ENCODE measurements at regions not wholly inside any gene's neighbourhood (a gene's known extent, or its start where the extent isn't known, plus 50 kb on each side); places are given as distances from the start of the nearest gene placed in this dataset.

DNA sequence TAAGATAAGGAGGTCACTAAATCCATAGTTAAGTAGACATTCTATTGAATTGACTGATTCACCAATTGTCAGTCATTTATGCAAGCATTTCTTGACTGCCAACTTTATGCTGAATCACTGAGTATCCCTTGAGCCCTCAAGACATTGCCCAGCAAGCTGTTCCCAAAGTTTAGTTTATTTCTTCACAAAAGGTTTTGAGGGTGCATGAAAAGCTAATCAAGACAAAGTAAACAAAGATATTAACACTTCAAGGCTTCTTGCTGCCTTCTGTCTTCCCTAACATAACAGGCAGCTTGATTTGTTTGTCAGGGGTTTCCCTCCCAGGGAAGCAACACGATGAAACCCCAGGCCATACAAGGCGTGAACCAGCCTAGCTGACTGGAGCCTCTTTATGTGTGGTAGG lies 374.4 kb downstream of the SPRY2 start:
- TF ChIP-seq, protein P1, sequence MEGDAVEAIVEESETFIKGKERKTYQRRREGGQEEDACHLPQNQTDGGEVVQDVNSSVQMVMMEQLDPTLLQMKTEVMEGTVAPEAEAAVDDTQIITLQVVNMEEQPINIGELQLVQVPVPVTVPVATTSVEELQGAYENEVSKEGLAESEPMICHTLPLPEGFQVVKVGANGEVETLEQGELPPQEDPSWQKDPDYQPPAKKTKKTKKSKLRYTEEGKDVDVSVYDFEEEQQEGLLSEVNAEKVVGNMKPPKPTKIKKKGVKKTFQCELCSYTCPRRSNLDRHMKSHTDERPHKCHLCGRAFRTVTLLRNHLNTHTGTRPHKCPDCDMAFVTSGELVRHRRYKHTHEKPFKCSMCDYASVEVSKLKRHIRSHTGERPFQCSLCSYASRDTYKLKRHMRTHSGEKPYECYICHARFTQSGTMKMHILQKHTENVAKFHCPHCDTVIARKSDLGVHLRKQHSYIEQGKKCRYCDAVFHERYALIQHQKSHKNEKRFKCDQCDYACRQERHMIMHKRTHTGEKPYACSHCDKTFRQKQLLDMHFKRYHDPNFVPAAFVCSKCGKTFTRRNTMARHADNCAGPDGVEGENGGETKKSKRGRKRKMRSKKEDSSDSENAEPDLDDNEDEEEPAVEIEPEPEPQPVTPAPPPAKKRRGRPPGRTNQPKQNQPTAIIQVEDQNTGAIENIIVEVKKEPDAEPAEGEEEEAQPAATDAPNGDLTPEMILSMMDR (IDR thresholded peaks at IDR 0.05; ENCODE audit: insufficient read depth, low read length, poor library complexity, severe bottlenecking), result no peak
- no peak for TF ChIP-seq EZH2phosphoT487 (conservative IDR thresholded peaks at IDR 0.05; ENCODE audit: low read length)

Measured in SU-DHL-6 (cell line).